Loucy (cell line): ENCODE measurements at regions not wholly inside any gene's neighbourhood (a gene's known extent, or its start where the extent isn't known, plus 50 kb on each side); places are given as distances from the start of the nearest gene placed in this dataset.

Experiments
- CTCF ChIP-seq: fragments of 200-600 bp; sonication (generic); conservative IDR thresholded peaks from 2 replicates; pipeline ENCODE4 v1.5.1; 2014; ENCODE audit warnings: mild to moderate bottlenecking, antibody characterized with exemption, low read length
- EZH2phosphoT487 ChIP-seq: fragments of 200-600 bp; IDR thresholded peaks from 2 replicates; pipeline ENCODE4 v1.6.1; 2018; ENCODE audit warnings: antibody characterized with exemption, mild to moderate bottlenecking, moderate library complexity, borderline replicate concordance

- no peak for TF ChIP-seq CTCF
- TF ChIP-seq EZH2phosphoT487 = no peak
Measured at GRCh38 chr14:85824526-85824925, 294.6 kb downstream of the FLRT2 start.
